ENCODE measurements at regions not wholly inside any gene's neighbourhood (a gene's known extent, or its start where the extent isn't known, plus 50 kb on each side); places are given as distances from the start of the nearest gene placed in this dataset.

DNA sequence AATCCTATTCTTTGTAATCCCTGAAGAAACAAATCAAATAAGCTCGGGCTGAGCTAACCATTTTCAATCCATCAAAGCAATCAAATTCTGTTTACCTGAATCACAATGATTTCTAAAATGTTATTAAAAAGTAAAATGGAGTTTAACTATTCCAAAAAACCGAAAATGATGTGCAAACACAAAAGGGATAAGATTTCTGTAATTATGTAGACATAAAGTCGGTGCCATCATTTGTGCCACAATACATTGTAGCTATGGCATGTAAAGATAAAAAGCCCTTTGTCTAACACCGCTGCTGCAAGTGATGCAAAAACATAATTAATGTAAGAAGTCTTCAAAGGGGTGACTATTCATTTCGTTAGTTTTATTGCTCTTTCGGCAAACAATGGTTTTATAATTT lies 125.1 kb upstream of the FAM204A start:
- Histone ChIP-seq H3K79me2 (ENCODE audit: control insufficient read depth, insufficient read depth, low read length) (no peaks in the 10 kb centered on the region), H3K4me3 (no peak overlapping the region), H3K9me3 (replicated peaks; ENCODE audit: control insufficient read depth, insufficient read depth, low read depth, low read length) (no peaks in the 10 kb centered on the region), H3K9ac (ENCODE audit: insufficient read depth in 1 of 2, low read depth in 2 of 2, low read length in 2 of 2) (no peak overlapping the region), H3K27me3 (ENCODE audit: control insufficient read depth in 2 of 2, insufficient read depth in 2 of 2, low read length in 2 of 2) (peaks cover 3 to 11% of the 10 kb centered on the region in 2 experiments; a peak in 4 of 5 replicates), H3K9me1 (ENCODE audit: control insufficient read depth, insufficient read depth, low read length) (no peaks in the 10 kb centered on the region), H2AFZ (ENCODE audit: low read depth, low read length) (no peak overlapping the region), H3K4me2 (ENCODE audit: insufficient read depth, low read length) (no peak overlapping the region), H3K36me3 (ENCODE audit: control insufficient read depth, insufficient read depth, low read length) (no peaks in the 10 kb centered on the region), H3K27ac (ENCODE audit: extremely low read depth, low read depth, low read length) (no peak overlapping the region), H3K4me1 (replicated peaks in 1 of 2; ENCODE audit: control insufficient read depth in 2 of 2, insufficient read depth in 2 of 2, low read length in 2 of 2) (no peaks in the 10 kb centered on the region; a peak in 2 of 5 replicates), H4K20me1 (replicated peaks; ENCODE audit: control insufficient read depth, insufficient read depth, low read length) (no peaks in the 10 kb centered on the region)
- intact Hi-C loops (cut with micrococcal nuclease) (no loop called here), in situ Hi-C loops (cut with MboI) (no loop called here)
- POLR2A ChIA-PET = interaction anchor here (0.6 kb wide), 1 partner anchor 18 kb away, joined by 3 read pairs; no protein-coding TSS in a partner anchor
- WGBS (ENCODE audit: insufficient coverage, low coverage, missing lambda C conversion rate) = 4% methylated on average over 6 of the region's 6 CpGs
- CTCF ChIA-PET (ENCODE audit: low intra/inter-chr PET ratio) = no interaction called here
- no TSS peak for BruUV-seq (replicated peaks)
- DNase-seq (ENCODE audit: extremely low read depth in 1 of 4, low spot score in 3 of 4) (no peak), ATAC-seq (no peak), FAIRE-seq (no peak)
- TF ChIP-seq ZNF592 (IDR thresholded peaks at IDR 0.05) (no peak), ZNF57 (CRISPR knock-in tag; IDR thresholded peaks at IDR 0.05) (no peak), HMBOX1 (IDR thresholded peaks at IDR 0.05) (no peak), POLR2AphosphoS5 (IDR thresholded peaks at IDR 0.05; ENCODE audit: control insufficient read depth, insufficient read depth, low read depth, low read length) (no peak), MBD1 (CRISPR knock-in tag; IDR thresholded peaks at IDR 0.05) (no peak), TCF15 (CRISPR knock-in tag; IDR thresholded peaks at IDR 0.05) (no peak), RFX7 (CRISPR knock-in tag; IDR thresholded peaks at IDR 0.05) (no peak), SETDB1 (IDR thresholded peaks at IDR 0.05; ENCODE audit: low read length) (no peak)

All from K562 (cell line).